IMR-90 (cell line): ENCODE measurements at regions not wholly inside any gene's neighbourhood (a gene's known extent, or its start where the extent isn't known, plus 50 kb on each side); places are given as distances from the start of the nearest gene placed in this dataset.

ENCODE experiments used
- ATAC-seq: fragments of 200-7000 bp; cut with Tn5 transposase; 2 replicates; pipeline ENCODE4 v1.9.1; 2020; ENCODE audit warnings: low read depth, mild to moderate bottlenecking, moderate library complexity
- BruUV-seq: library from RNA; stranded (reverse); fragments of 400-500 nt; replicated peaks from 2 replicates; lab custom pipeline; 2021; lab: Mats Ljungman, UMichigan
- CTCF ChIA-PET: fragments of 300-600 bp; formaldehyde crosslinking; extraction: SDS; loops from one replicate; lab custom pipeline; 2021; ENCODE audit warnings: antibody characterized with exemption; lab: Yijun Ruan, JAX
- POLR2A ChIA-PET: fragments of 300-600 bp; sonication (Branson Sonifier 250); formaldehyde crosslinking; loops from one replicate; lab custom pipeline; 2022; ENCODE audit warnings: antibody characterized with exemption; ENCODE audit not compliant: unreplicated experiment; lab: Charles Lee
- DNase-seq: peaks from one replicate; pipeline ENCODE4 v3.0.0; 2013
- H2AFZ ChIP-seq: replicated peaks from 2 replicates; pipeline ENCODE3; 2013; ENCODE audit warnings: low read length, mild to moderate bottlenecking; ENCODE audit not compliant: poor library complexity
- H2AK5ac ChIP-seq: 2 replicates; pipeline ENCODE4 v1.6.1; 2013; ENCODE audit warnings: low read depth, low read length, inconsistent platforms
- H2AK9ac ChIP-seq: replicated peaks from 2 replicates; pipeline ENCODE3; 2013; ENCODE audit warnings: mild to moderate bottlenecking, low read depth, low read length, moderate library complexity; ENCODE audit not compliant: poor library complexity
- H2BK120ac ChIP-seq: 2 replicates; pipeline ENCODE4 v1.6.1; 2013; ENCODE audit warnings: low read depth, low read length, inconsistent platforms
- H2BK15ac ChIP-seq: 3 replicates; pipeline ENCODE4 v1.6.1; 2013; ENCODE audit warnings: low read depth, low read length, inconsistent platforms
- H2BK20ac ChIP-seq: 2 replicates; pipeline ENCODE4 v1.6.1; 2013; ENCODE audit warnings: low read depth, mild to moderate bottlenecking, inconsistent platforms, low read length, moderate library complexity
- H2BK5ac ChIP-seq: 2 replicates; pipeline ENCODE4 v1.6.1; 2013; ENCODE audit warnings: mild to moderate bottlenecking, low read depth, low read length, inconsistent platforms; ENCODE audit not compliant: poor library complexity, severe bottlenecking
- H3K14ac ChIP-seq: replicated peaks from 2 replicates; pipeline ENCODE4 v1.6.1; 2013; ENCODE audit warnings: low read depth, low read length, inconsistent platforms
- H3K18ac ChIP-seq: 2 replicates; pipeline ENCODE4 v1.6.1; 2013; ENCODE audit warnings: low read depth, low read length, control low read depth
- H3K23ac ChIP-seq: 2 replicates; pipeline ENCODE4 v1.6.1; 2013; ENCODE audit warnings: low read depth, low read length, inconsistent platforms
- H3K27ac ChIP-seq: 2 replicates; pipeline ENCODE4 v1.5.1; 2013; ENCODE audit warnings: mild to moderate bottlenecking, control low read depth, low read length; ENCODE audit not compliant: insufficient read depth
- H3K27me3 ChIP-seq: 2 replicates; pipeline ENCODE4 v1.6.1; 2013; ENCODE audit warnings: low read length; ENCODE audit not compliant: control insufficient read depth, insufficient read depth
- H3K36me3 ChIP-seq: 2 replicates; pipeline ENCODE4 v1.6.1; 2013; ENCODE audit warnings: low read length, mixed read lengths; ENCODE audit not compliant: control insufficient read depth, insufficient read depth
- H3K4ac ChIP-seq: 2 replicates; pipeline ENCODE4 v1.6.1; 2013; ENCODE audit warnings: low read depth, low read length, inconsistent platforms
- H3K4me1 ChIP-seq: 2 replicates; pipeline ENCODE4 v1.6.1; 2013; ENCODE audit warnings: low read length, mixed read lengths; ENCODE audit not compliant: control insufficient read depth, insufficient read depth
- H3K4me2 ChIP-seq: 2 replicates; pipeline ENCODE4 v1.6.1; 2013; ENCODE audit warnings: low read depth, mild to moderate bottlenecking, control low read depth, low read length, moderate library complexity
- H3K4me3 ChIP-seq: 2 replicates; pipeline ENCODE4 v1.5.1; 2013; ENCODE audit warnings: low read depth, mild to moderate bottlenecking, control low read depth, low read length, moderate library complexity; ENCODE audit not compliant: insufficient read depth
- H3K56ac ChIP-seq: 2 replicates; pipeline ENCODE4 v1.6.1; 2013; ENCODE audit warnings: low read length, inconsistent platforms; ENCODE audit not compliant: insufficient read depth; ENCODE audit errors: extremely low read depth
- H3K79me1 ChIP-seq, 2 experiments: 2 replicates each; pipeline ENCODE4 v1.6.1; 2013; ENCODE audit warnings: low read length in 2 of 2, inconsistent platforms in 1 of 2, low read depth in 1 of 2
- H3K9ac ChIP-seq: 2 replicates; pipeline ENCODE4 v1.6.1; 2013; ENCODE audit warnings: low read depth, low read length, control low read depth
- H3K9me1 ChIP-seq: 2 replicates; pipeline ENCODE4 v1.6.1; 2013; ENCODE audit warnings: low read length, inconsistent platforms; ENCODE audit not compliant: insufficient read depth
- H3K9me3 ChIP-seq: 2 replicates; pipeline ENCODE4 v1.6.1; 2013; ENCODE audit warnings: low read length; ENCODE audit not compliant: control insufficient read depth, insufficient read depth
- H4K20me1 ChIP-seq: 2 replicates; pipeline ENCODE4 v1.6.1; 2013; ENCODE audit warnings: low read length, inconsistent platforms; ENCODE audit not compliant: insufficient read depth
- H4K5ac ChIP-seq: 2 replicates; pipeline ENCODE4 v1.6.1; 2013; ENCODE audit warnings: mild to moderate bottlenecking, low read depth, low read length, control low read depth
- H4K8ac ChIP-seq, 2 experiments: 2 replicates each; pipeline ENCODE4 v1.6.1; 2013; ENCODE audit warnings: low read depth in 2 of 2, low read length in 2 of 2, control low read depth in 1 of 2, inconsistent platforms in 1 of 2
- H4K91ac ChIP-seq: 2 replicates; pipeline ENCODE4 v1.6.1; 2013; ENCODE audit warnings: low read depth, low read length, inconsistent platforms; ENCODE audit not compliant: insufficient read depth
- BHLHE40 ChIP-seq: fragments of 150-350 bp; IDR thresholded peaks from 2 replicates; pipeline ENCODE4 v1.6.1; 2016; ENCODE audit warnings: mild to moderate bottlenecking, low read depth, low read length
- CEBPB ChIP-seq: IDR thresholded peaks from 2 replicates; pipeline ENCODE4 v1.6.1; 2012; ENCODE audit warnings: low read depth, low read length, improper control_type of control experiment
- CHD1 ChIP-seq: IDR thresholded peaks from 2 replicates; pipeline ENCODE4 v1.6.1; 2012; ENCODE audit warnings: low read depth, low read length, improper control_type of control experiment
- MAFK ChIP-seq: IDR thresholded peaks from 2 replicates; pipeline ENCODE4 v1.6.1; 2012; ENCODE audit warnings: low read depth, low read length, improper control_type of control experiment
- MAZ ChIP-seq: IDR thresholded peaks from 2 replicates; pipeline ENCODE4 v1.6.1; 2012; ENCODE audit warnings: low read depth, mild to moderate bottlenecking, low read length, improper control_type of control experiment, moderate library complexity, borderline replicate concordance
- NFE2L2 ChIP-seq: fragments of 150-350 bp; IDR thresholded peaks from 2 replicates; pipeline ENCODE4 v1.6.1; 2016; ENCODE audit warnings: low read depth, mild to moderate bottlenecking, low read length
- POLR2A ChIP-seq: IDR thresholded peaks from 2 replicates; pipeline ENCODE4 v1.6.1; 2012; ENCODE audit warnings: mild to moderate bottlenecking, low read depth, low read length
- RAD21 ChIP-seq: IDR thresholded peaks from 2 replicates; pipeline ENCODE4 v1.6.1; 2012; ENCODE audit warnings: low read length, improper control_type of control experiment
- RCOR1 ChIP-seq: IDR thresholded peaks from 2 replicates; pipeline ENCODE4 v1.6.1; 2012; ENCODE audit warnings: mild to moderate bottlenecking, low read length, improper control_type of control experiment; ENCODE audit not compliant: insufficient replicate concordance
- SMC3 ChIP-seq: fragments of 150-350 bp; IDR thresholded peaks from 2 replicates; pipeline ENCODE4 v1.6.1; 2016; ENCODE audit warnings: low read depth, mild to moderate bottlenecking, antibody characterized with exemption, low read length, moderate library complexity
- dilution Hi-C: fragments of 300-500 bp; cut with HindIII; formaldehyde crosslinking; loops from one replicate; pipeline ENCODE4 v1.14.3; 2018; ENCODE audit warnings: low sequenced_read_pairs; ENCODE audit not compliant: unreplicated experiment
- in situ Hi-C: fragments of 300-500 bp; cut with MboI; formaldehyde crosslinking; loops from 3 replicates; pipeline ENCODE4 v1.14.3; 2019; ENCODE audit warnings: low sequenced_read_pairs, inconsistent platforms, mixed read lengths
- intact Hi-C: fragments of 100-400 bp; cut with micrococcal nuclease; formaldehyde crosslinking; loops from 2 replicates; pipeline ENCODE4 v1.10.0; 2022
- TF ChIP-seq, protein P1 (sequence below): fragments of 150-350 bp; IDR thresholded peaks from 2 replicates; pipeline ENCODE4 v1.6.1; 2016; ENCODE audit warnings: low read depth, mild to moderate bottlenecking, low read length, moderate library complexity, borderline replicate concordance
- TF ChIP-seq, protein P2 (sequence below): conservative IDR thresholded peaks from 2 replicates; pipeline ENCODE4 v1.5.1; 2012; ENCODE audit warnings: mild to moderate bottlenecking, low read depth, low read length, improper control_type of control experiment
- TF ChIP-seq, protein P3 (sequence below): fragments of 150-350 bp; IDR thresholded peaks from 2 replicates; pipeline ENCODE4 v1.6.1; 2017; ENCODE audit warnings: mild to moderate bottlenecking, antibody characterized with exemption, low read length, low read depth

DNA sequence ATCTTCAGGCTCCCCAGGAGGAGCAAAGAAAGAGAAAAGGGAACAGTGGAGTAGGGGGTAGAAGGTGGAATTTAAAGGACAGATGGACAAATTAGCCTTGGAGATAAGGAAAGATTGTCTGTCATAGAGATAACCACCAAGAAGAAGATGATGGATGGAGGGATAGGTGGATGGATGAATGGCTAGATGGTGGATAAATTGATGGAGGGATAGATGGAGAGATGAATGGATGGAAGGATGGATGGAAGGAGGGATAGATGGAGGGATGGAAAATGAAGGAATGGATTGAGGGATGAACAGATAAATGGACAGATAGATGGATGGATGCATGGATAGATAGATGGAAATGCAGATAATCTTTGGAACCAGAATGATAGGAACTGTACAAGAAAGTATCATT lies 102.8 kb downstream of the TNFAIP3 start:
- no peak overlapping the region for H4K5ac ChIP-seq
- no peak overlapping the region for H2AFZ ChIP-seq
- no peaks in the 10 kb centered on the region; the same call in 1 of the 2 replicates for H3K9me1 ChIP-seq
- H3K4ac ChIP-seq = no peak overlapping the region
- BruUV-seq = no TSS peak
- H3K18ac ChIP-seq = no peak overlapping the region
- no peak overlapping the region for H2BK5ac ChIP-seq
- TF ChIP-seq, protein P1, sequence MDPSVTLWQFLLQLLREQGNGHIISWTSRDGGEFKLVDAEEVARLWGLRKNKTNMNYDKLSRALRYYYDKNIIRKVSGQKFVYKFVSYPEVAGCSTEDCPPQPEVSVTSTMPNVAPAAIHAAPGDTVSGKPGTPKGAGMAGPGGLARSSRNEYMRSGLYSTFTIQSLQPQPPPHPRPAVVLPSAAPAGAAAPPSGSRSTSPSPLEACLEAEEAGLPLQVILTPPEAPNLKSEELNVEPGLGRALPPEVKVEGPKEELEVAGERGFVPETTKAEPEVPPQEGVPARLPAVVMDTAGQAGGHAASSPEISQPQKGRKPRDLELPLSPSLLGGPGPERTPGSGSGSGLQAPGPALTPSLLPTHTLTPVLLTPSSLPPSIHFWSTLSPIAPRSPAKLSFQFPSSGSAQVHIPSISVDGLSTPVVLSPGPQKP = no peak
- TF ChIP-seq MAZ = no peak
- no peak for TF ChIP-seq RAD21
- TF ChIP-seq BHLHE40 = no peak
- no peak for TF ChIP-seq NFE2L2
- TF ChIP-seq, protein P2, sequence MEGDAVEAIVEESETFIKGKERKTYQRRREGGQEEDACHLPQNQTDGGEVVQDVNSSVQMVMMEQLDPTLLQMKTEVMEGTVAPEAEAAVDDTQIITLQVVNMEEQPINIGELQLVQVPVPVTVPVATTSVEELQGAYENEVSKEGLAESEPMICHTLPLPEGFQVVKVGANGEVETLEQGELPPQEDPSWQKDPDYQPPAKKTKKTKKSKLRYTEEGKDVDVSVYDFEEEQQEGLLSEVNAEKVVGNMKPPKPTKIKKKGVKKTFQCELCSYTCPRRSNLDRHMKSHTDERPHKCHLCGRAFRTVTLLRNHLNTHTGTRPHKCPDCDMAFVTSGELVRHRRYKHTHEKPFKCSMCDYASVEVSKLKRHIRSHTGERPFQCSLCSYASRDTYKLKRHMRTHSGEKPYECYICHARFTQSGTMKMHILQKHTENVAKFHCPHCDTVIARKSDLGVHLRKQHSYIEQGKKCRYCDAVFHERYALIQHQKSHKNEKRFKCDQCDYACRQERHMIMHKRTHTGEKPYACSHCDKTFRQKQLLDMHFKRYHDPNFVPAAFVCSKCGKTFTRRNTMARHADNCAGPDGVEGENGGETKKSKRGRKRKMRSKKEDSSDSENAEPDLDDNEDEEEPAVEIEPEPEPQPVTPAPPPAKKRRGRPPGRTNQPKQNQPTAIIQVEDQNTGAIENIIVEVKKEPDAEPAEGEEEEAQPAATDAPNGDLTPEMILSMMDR = no peak
- no peak for TF ChIP-seq SMC3
- TF ChIP-seq POLR2A = no peak
- TF ChIP-seq CEBPB = no peak
- no peak for TF ChIP-seq CHD1
- no peak for TF ChIP-seq MAFK
- TF ChIP-seq, protein P3, sequence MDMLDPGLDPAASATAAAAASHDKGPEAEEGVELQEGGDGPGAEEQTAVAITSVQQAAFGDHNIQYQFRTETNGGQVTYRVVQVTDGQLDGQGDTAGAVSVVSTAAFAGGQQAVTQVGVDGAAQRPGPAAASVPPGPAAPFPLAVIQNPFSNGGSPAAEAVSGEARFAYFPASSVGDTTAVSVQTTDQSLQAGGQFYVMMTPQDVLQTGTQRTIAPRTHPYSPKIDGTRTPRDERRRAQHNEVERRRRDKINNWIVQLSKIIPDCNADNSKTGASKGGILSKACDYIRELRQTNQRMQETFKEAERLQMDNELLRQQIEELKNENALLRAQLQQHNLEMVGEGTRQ = no peak
- TF ChIP-seq RCOR1 = no peak
- ATAC-seq (no peak), DNase-seq (no peak)
- no peaks in the 10 kb centered on the region for H4K20me1 ChIP-seq
- ChIA-PET CTCF (interaction anchor here (0.7 kb wide), 1 partner anchor 257 kb away, joined by 4 read pairs; no protein-coding TSS in a partner anchor), POLR2A (no interaction called here)
- H3K14ac ChIP-seq = no peak overlapping the region
- no peak overlapping the region for H3K9ac ChIP-seq
- H2AK5ac ChIP-seq = no peak overlapping the region
- H3K9me3 ChIP-seq = no peaks in the 10 kb centered on the region
- no peak overlapping the region for H2BK15ac ChIP-seq
- no peaks in the 10 kb centered on the region for H3K36me3 ChIP-seq
- H3K27me3 ChIP-seq = peaks cover 4% of the 10 kb centered on the region
- no peak overlapping the region for H3K27ac ChIP-seq
- in situ Hi-C loops = no loop called here
- H3K23ac ChIP-seq = no peak overlapping the region
- no peak overlapping the region for H4K8ac ChIP-seq
- no peak overlapping the region for H3K56ac ChIP-seq
- H2AK9ac ChIP-seq = no peak overlapping the region
- no peak overlapping the region for H2BK20ac ChIP-seq
- H3K4me1 ChIP-seq = no peaks in the 10 kb centered on the region; the same call in 1 of the 2 replicates
- dilution Hi-C loops = no loop called here
- H3K4me2 ChIP-seq = no peak overlapping the region
- no peaks in the 10 kb centered on the region for H3K79me1 ChIP-seq
- no peak overlapping the region for H2BK120ac ChIP-seq
- intact Hi-C loops = no loop called here
- no peak overlapping the region for H3K4me3 ChIP-seq
- no peak overlapping the region for H4K91ac ChIP-seq
